SK-N-SH (cell line): ENCODE measurements at regions not wholly inside any gene's neighbourhood (a gene's known extent, or its start where the extent isn't known, plus 50 kb on each side); places are given as distances from the start of the nearest gene placed in this dataset.

Experiments used
- CTCF ChIA-PET: fragments of 300-600, 350-600 bp; formaldehyde crosslinking; extraction: SDS; loops from one replicate; lab custom pipeline; 2021; lab: Yijun Ruan, JAX
- POLR2A ChIA-PET: fragments of 350-600 bp; sonication (Branson Sonifier 250); formaldehyde crosslinking; extraction: SDS; loops from one replicate; lab custom pipeline; 2020; ENCODE audit warnings: antibody characterized with exemption, inconsistent platforms; lab: Yijun Ruan, JAX
- DNase-seq: peaks from one replicate; pipeline ENCODE4 v3.0.0; 2012
- H2AFZ ChIP-seq: fragments of 200-600 bp; sonication (generic); 2 replicates; pipeline ENCODE4 v1.8.1; 2016; ENCODE audit warnings: antibody characterized with exemption, mild to moderate bottlenecking, low read depth
- H3F3A ChIP-seq: fragments of 200-600 bp; sonication (generic); replicated peaks from 2 replicates; pipeline ENCODE3; 2016; ENCODE audit warnings: antibody characterized with exemption, mild to moderate bottlenecking; ENCODE audit not compliant: insufficient read depth
- H3K27ac ChIP-seq, 2 experiments: fragments of 200-500 bp in 1 of 2; fragments of 200-600 bp in 1 of 2; sonication (Bioruptor generic) in 1 of 2; sonication (generic), shearing (Covaris generic) in 1 of 2; 2 replicates each; pipeline versions ENCODE4 v1.5.1 to v1.6.1; 2014 to 2016; ENCODE audit warnings: low read depth in 2 of 2, inconsistent platforms in 1 of 2, low read length in 1 of 2, mild to moderate bottlenecking in 1 of 2, mixed read lengths in 1 of 2
- H3K27me3 ChIP-seq: fragments of 200-600 bp; sonication (generic), shearing (Covaris generic); 2 replicates; pipeline ENCODE4 v1.6.1; 2016; ENCODE audit warnings: mixed run types; ENCODE audit not compliant: insufficient read depth
- H3K36me3 ChIP-seq, 2 experiments: fragments of 200-500 bp in 1 of 2; fragments of 200-600 bp in 1 of 2; sonication (Bioruptor generic) in 1 of 2; sonication (generic) in 1 of 2; replicated peaks in 1 of 2; 2 replicates each; pipeline versions ENCODE3 to v1.5.1; 2014 to 2016; ENCODE audit warnings: low read length in 1 of 2, mild to moderate bottlenecking in 1 of 2; ENCODE audit not compliant: insufficient read depth in 2 of 2, control insufficient read depth in 1 of 2
- H3K4me1 ChIP-seq, 2 experiments: fragments of 200-500 bp in 1 of 2; fragments of 200-600 bp in 1 of 2; sonication (Bioruptor generic) in 1 of 2; sonication (generic), shearing (Covaris generic) in 1 of 2; 2 replicates each; pipeline versions ENCODE4 v1.5.1 to v1.6.1; 2014 to 2016; ENCODE audit warnings: low read depth in 1 of 2, low read length in 1 of 2, mixed run types in 1 of 2; ENCODE audit not compliant: insufficient read depth in 2 of 2, control insufficient read depth in 1 of 2
- H3K4me2 ChIP-seq: fragments of 200-600 bp; sonication (generic), shearing (Covaris generic); 2 replicates; pipeline ENCODE4 v1.6.1; 2017; ENCODE audit warnings: mixed run types
- H3K4me3 ChIP-seq, 2 experiments: fragments of 200-500 bp in 1 of 2; fragments of 200-600 bp in 1 of 2; sonication (Bioruptor generic) in 1 of 2; sonication (generic), shearing (Covaris generic) in 1 of 2; 2 replicates each; pipeline versions ENCODE4 v1.5.1 to v1.8.1; 2014 to 2016; ENCODE audit warnings: low read depth in 2 of 2, inconsistent platforms in 1 of 2, low read length in 1 of 2, mild to moderate bottlenecking in 1 of 2, mixed read lengths in 1 of 2, moderate library complexity in 1 of 2
- H3K79me2 ChIP-seq: fragments of 200-600 bp; sonication (generic); 2 replicates; pipeline ENCODE4 v1.8.1; 2017; ENCODE audit warnings: mild to moderate bottlenecking; ENCODE audit not compliant: insufficient read depth
- H3K9ac ChIP-seq: fragments of 200-600 bp; sonication (generic); 2 replicates; pipeline ENCODE4 v1.6.1; 2017; ENCODE audit warnings: mixed run types
- H3K9me2 ChIP-seq: fragments of 200-600 bp; sonication (generic); 2 replicates; pipeline ENCODE4 v1.6.1; 2017; ENCODE audit warnings: mixed run types
- H3K9me3 ChIP-seq: fragments of 200-600 bp; sonication (generic); 2 replicates; pipeline ENCODE4 v1.6.1; 2017; ENCODE audit warnings: mixed run types, mild to moderate bottlenecking, moderate library complexity
- H4K20me1 ChIP-seq: fragments of 200-600 bp; sonication (generic); 2 replicates; pipeline ENCODE4 v1.6.1; 2017; ENCODE audit warnings: mild to moderate bottlenecking, mixed run types; ENCODE audit not compliant: insufficient read depth
- CHD2 ChIP-seq: fragments of 150-350 bp; IDR thresholded peaks from 2 replicates; pipeline ENCODE4 v1.6.1; 2018; ENCODE audit warnings: low read length; ENCODE audit not compliant: partially characterized antibody
- EZH2phosphoT487 ChIP-seq: fragments of 200-600 bp; sonication (generic); IDR thresholded peaks from 2 replicates; pipeline ENCODE4 v1.6.1; 2017; ENCODE audit warnings: low read depth, mixed run types, mild to moderate bottlenecking, antibody characterized with exemption, moderate library complexity, borderline replicate concordance
- FOSL2 ChIP-seq: IDR thresholded peaks from 2 replicates; pipeline ENCODE4 v1.4.0; 2012; ENCODE audit warnings: low read depth, mild to moderate bottlenecking, moderate library complexity, borderline replicate concordance
- FOXJ3 ChIP-seq: sonication (generic); formaldehyde crosslinking; IDR thresholded peaks from 2 replicates; pipeline ENCODE4 v1.5.1; 2020; ENCODE audit warnings: mild to moderate bottlenecking, missing genetic modification reagents
- GABPA ChIP-seq: IDR thresholded peaks from 2 replicates; pipeline ENCODE4 v1.4.0; 2012; ENCODE audit warnings: low read depth, mild to moderate bottlenecking
- GATA2 ChIP-seq: sonication (generic); formaldehyde crosslinking; IDR thresholded peaks from 2 replicates; pipeline ENCODE4 v1.5.0; 2020; ENCODE audit warnings: mild to moderate bottlenecking, missing genetic modification reagents
- MEF2A ChIP-seq: IDR thresholded peaks from 2 replicates; pipeline ENCODE4 v1.4.0; 2012; ENCODE audit warnings: low read depth, borderline replicate concordance
- RAD21 ChIP-seq: IDR thresholded peaks from 2 replicates; pipeline ENCODE4 v1.6.1; 2012; ENCODE audit warnings: mild to moderate bottlenecking, low read length
- SIN3A ChIP-seq: IDR thresholded peaks from 2 replicates; pipeline ENCODE4 v1.6.1; 2012; ENCODE audit warnings: low read depth, mild to moderate bottlenecking, low read length, moderate library complexity, borderline replicate concordance
- SMC3 ChIP-seq: IDR thresholded peaks from 2 replicates; pipeline ENCODE4 v1.6.1; 2012; ENCODE audit warnings: low read depth, low read length, improper control_type of control experiment
- TEAD4 ChIP-seq: IDR thresholded peaks from 2 replicates; pipeline ENCODE4 v1.4.0; 2012; ENCODE audit warnings: mild to moderate bottlenecking, borderline replicate concordance; ENCODE audit not compliant: insufficient read depth
- WGBS: methylation state at CpG from one replicate; pipeline ENCODE4 v1.1.6; 2017; ENCODE audit warnings: low lambda C conversion rate; 5-methylcytosine and 5-hydroxymethylcytosine counted together
- TF ChIP-seq, protein P1 (sequence below): IDR thresholded peaks from 2 replicates; pipeline ENCODE4 v1.6.1; 2012; ENCODE audit warnings: mild to moderate bottlenecking, low read depth, low read length, moderate library complexity
- TF ChIP-seq, protein P2 (sequence below): fragments of 150-350 bp; IDR thresholded peaks from 2 replicates; pipeline ENCODE4 v1.6.1; 2016; ENCODE audit warnings: mild to moderate bottlenecking, low read depth, low read length
- TF ChIP-seq, protein P3 (sequence below): fragments of 150-350 bp; IDR thresholded peaks from 2 replicates; pipeline ENCODE4 v1.6.1; 2017; ENCODE audit warnings: antibody characterized with exemption, low read length, low read depth, borderline replicate concordance

DNA sequence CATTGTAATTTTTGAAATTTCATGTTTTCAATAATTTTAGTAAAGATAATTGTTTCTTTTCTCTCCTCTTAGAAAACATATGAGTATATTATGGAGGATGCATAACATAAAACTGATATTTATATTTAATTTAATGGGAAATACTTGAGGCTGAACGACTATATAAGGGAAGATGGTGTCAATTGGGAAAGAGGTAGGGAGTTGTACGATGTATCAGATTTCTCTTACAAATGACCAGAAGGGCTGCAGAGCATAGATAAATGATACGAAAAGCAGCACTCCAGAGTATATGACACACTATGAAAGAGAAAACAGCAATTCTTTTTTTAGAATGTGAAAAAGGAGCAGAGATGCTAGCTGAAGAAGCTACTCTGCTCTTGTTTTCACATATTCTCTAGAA lies 1308.0 kb upstream of the MIR17HG start:
- no peaks in the 10 kb centered on the region for H3K9me3 ChIP-seq
- H3K4me2 ChIP-seq, result no peak overlapping the region
- H3K27ac ChIP-seq, result no peak overlapping the region
- no peaks in the 10 kb centered on the region for H3K4me1 ChIP-seq
- H3F3A ChIP-seq, result no peaks in the 10 kb centered on the region
- H2AFZ ChIP-seq, result no peak overlapping the region
- H4K20me1 ChIP-seq, result no peaks in the 10 kb centered on the region
- H3K27me3 ChIP-seq, result no peaks in the 10 kb centered on the region
- H3K36me3 ChIP-seq, result no peaks in the 10 kb centered on the region
- 47% methylated on average over 3 of the region's 3 CpGs for WGBS
- POLR2A ChIA-PET, result no interaction called here
- no peaks in the 10 kb centered on the region for H3K79me2 ChIP-seq
- no peak for DNase-seq
- TF ChIP-seq CHD2 (no peak), FOSL2 (no peak), MEF2A (no peak), GABPA (no peak), SIN3A (no peak), TEAD4 (no peak), GATA2 (no peak), SMC3 (no peak), FOXJ3 (no peak), EZH2phosphoT487 (no peak), RAD21 (no peak)
- TF ChIP-seq, protein P1, sequence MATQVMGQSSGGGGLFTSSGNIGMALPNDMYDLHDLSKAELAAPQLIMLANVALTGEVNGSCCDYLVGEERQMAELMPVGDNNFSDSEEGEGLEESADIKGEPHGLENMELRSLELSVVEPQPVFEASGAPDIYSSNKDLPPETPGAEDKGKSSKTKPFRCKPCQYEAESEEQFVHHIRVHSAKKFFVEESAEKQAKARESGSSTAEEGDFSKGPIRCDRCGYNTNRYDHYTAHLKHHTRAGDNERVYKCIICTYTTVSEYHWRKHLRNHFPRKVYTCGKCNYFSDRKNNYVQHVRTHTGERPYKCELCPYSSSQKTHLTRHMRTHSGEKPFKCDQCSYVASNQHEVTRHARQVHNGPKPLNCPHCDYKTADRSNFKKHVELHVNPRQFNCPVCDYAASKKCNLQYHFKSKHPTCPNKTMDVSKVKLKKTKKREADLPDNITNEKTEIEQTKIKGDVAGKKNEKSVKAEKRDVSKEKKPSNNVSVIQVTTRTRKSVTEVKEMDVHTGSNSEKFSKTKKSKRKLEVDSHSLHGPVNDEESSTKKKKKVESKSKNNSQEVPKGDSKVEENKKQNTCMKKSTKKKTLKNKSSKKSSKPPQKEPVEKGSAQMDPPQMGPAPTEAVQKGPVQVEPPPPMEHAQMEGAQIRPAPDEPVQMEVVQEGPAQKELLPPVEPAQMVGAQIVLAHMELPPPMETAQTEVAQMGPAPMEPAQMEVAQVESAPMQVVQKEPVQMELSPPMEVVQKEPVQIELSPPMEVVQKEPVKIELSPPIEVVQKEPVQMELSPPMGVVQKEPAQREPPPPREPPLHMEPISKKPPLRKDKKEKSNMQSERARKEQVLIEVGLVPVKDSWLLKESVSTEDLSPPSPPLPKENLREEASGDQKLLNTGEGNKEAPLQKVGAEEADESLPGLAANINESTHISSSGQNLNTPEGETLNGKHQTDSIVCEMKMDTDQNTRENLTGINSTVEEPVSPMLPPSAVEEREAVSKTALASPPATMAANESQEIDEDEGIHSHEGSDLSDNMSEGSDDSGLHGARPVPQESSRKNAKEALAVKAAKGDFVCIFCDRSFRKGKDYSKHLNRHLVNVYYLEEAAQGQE, result no peak
- TF ChIP-seq, protein P2, sequence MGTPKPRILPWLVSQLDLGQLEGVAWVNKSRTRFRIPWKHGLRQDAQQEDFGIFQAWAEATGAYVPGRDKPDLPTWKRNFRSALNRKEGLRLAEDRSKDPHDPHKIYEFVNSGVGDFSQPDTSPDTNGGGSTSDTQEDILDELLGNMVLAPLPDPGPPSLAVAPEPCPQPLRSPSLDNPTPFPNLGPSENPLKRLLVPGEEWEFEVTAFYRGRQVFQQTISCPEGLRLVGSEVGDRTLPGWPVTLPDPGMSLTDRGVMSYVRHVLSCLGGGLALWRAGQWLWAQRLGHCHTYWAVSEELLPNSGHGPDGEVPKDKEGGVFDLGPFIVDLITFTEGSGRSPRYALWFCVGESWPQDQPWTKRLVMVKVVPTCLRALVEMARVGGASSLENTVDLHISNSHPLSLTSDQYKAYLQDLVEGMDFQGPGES, result no peak
- TF ChIP-seq, protein P3, sequence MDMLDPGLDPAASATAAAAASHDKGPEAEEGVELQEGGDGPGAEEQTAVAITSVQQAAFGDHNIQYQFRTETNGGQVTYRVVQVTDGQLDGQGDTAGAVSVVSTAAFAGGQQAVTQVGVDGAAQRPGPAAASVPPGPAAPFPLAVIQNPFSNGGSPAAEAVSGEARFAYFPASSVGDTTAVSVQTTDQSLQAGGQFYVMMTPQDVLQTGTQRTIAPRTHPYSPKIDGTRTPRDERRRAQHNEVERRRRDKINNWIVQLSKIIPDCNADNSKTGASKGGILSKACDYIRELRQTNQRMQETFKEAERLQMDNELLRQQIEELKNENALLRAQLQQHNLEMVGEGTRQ, result no peak
- TF ChIP-seq, all 33 proteins: peak for 0
- no peak overlapping the region for H3K9ac ChIP-seq
- H3K9me2 ChIP-seq, result no peaks in the 10 kb centered on the region
- no peak overlapping the region for H3K4me3 ChIP-seq
- CTCF ChIA-PET, result interaction anchor here (1.4 kb wide), 1 partner anchor 29 kb away, joined by 4 read pairs; no protein-coding TSS in a partner anchor
